Lung (tissue), 11 donors: ENCODE measurements at regions not wholly inside any gene's neighbourhood (a gene's known extent, or its start where the extent isn't known, plus 50 kb on each side); places are given as distances from the start of the nearest gene placed in this dataset.

Source experiments
- ATAC-seq: fragments of 200-7000 bp; cut with Tn5 transposase; one replicate; pipeline ENCODE4 v1.9.1; 2020; ENCODE audit warnings: moderate number of reproducible peaks; ENCODE audit not compliant: insufficient read depth, low FRiP score
- DNase-seq, 3 donors: peaks; one replicate each; pipeline ENCODE4 v3.0.0-alpha.2; 2013 to 2017
- H3K27ac ChIP-seq, 2 donors: one replicate each; pipeline ENCODE4 v1.5.1; 2013; ENCODE audit warnings: mild to moderate bottlenecking in 2 of 2, moderate library complexity in 2 of 2, control low read depth in 1 of 2, inconsistent platforms in 1 of 2, low read depth in 1 of 2, low read length in 1 of 2
- H3K27me3 ChIP-seq, 3 donors: one replicate each; pipeline ENCODE4 v1.5.1; 2013; ENCODE audit warnings: low read length in 2 of 3; ENCODE audit not compliant: control insufficient read depth in 3 of 3, insufficient read depth in 3 of 3
- H3K36me3 ChIP-seq, 4 donors: one replicate each; pipeline ENCODE4 v1.5.1; 2013; ENCODE audit warnings: low read length in 4 of 4, mild to moderate bottlenecking in 1 of 4, moderate library complexity in 1 of 4; ENCODE audit not compliant: control insufficient read depth in 4 of 4, insufficient read depth in 4 of 4
- H3K4me1 ChIP-seq, 5 donors: one replicate each; pipeline ENCODE4 v1.5.1; 2013; ENCODE audit warnings: low read length in 5 of 5, mild to moderate bottlenecking in 2 of 5, moderate library complexity in 1 of 5; ENCODE audit not compliant: control insufficient read depth in 5 of 5, insufficient read depth in 5 of 5
- H3K4me3 ChIP-seq: one replicate; pipeline ENCODE4 v1.5.1; 2013; ENCODE audit warnings: mild to moderate bottlenecking, control low read depth, moderate library complexity
- H3K9ac ChIP-seq, 2 donors: one replicate each; pipeline ENCODE4 v1.5.1; 2013; ENCODE audit warnings: low read length in 2 of 2, control low read depth in 1 of 2; ENCODE audit not compliant: insufficient read depth in 1 of 2
- H3K9me3 ChIP-seq, 4 donors: one replicate each; pipeline ENCODE4 v1.5.1; 2013; ENCODE audit warnings: low read length in 3 of 4, mild to moderate bottlenecking in 1 of 4, moderate library complexity in 1 of 4; ENCODE audit not compliant: control insufficient read depth in 4 of 4, insufficient read depth in 3 of 4
- CTCF ChIP-seq: IDR thresholded peaks from 2 replicates; pipeline ENCODE4 v1.5.1; 2012; ENCODE audit warnings: mild to moderate bottlenecking; ENCODE audit errors: control extremely low read depth, extremely low read depth
- WGBS, 2 donors: extraction: QIAGEN DNeasy Blood & Tissue Kit; methylation state at CpG; one replicate each; pipeline ENCODE4 v1.1.7; 2013; 5-methylcytosine and 5-hydroxymethylcytosine counted together
- donor health status: control.
- donor health status: control.
- donor health status: Bipolar disorder and iron deficiency.
- donor health status: healthy.
- donor health status: DM: yes; HTN: yes; CAD: no.

- 84 to 94% methylated on average over 6 of the region's 6 CpGs for WGBS, 2 donors
- peaks cover 0 to 5% (median 2%) of the 10 kb centered on the region in 4 donors for H3K9me3 ChIP-seq
- DNase-seq = no peak
These were observed 73.1 kb upstream of the PDE1C start for GRCh38 chr7:32143301-32143700.

GRCh38 chr7:32142649-32143048 is 72.4 kb upstream of the PDE1C start:
- Histone ChIP-seq H3K9ac (no peak overlapping the region), H3K36me3 (no peaks in the 10 kb centered on the region), H3K4me3 (no peak overlapping the region), H3K27ac (no peak overlapping the region), H3K9me3 (peaks cover 0 to 5% (median 2%) of the 10 kb centered on the region in 4 donors), H3K27me3 (no peaks in the 10 kb centered on the region), H3K4me1 (peaks cover 0 to 2% (median 0%) of the 10 kb centered on the region in 5 donors)
- TF ChIP-seq CTCF = no peak
- no peak for ATAC-seq
- no peak for DNase-seq
- WGBS, 2 donors = 63 to 70% methylated on average over 3 of the region's 3 CpGs

More at GRCh38 chr7:32143301-32143700, 73.1 kb upstream of the PDE1C start:
- no peak overlapping the region for H3K4me3 ChIP-seq
- TF ChIP-seq CTCF = no peak
- no peak overlapping the region for H3K27ac ChIP-seq
- H3K36me3 ChIP-seq = no peaks in the 10 kb centered on the region
- H3K27me3 ChIP-seq = no peaks in the 10 kb centered on the region
- H3K9ac ChIP-seq = no peak overlapping the region
- peaks cover 0 to 2% (median 0%) of the 10 kb centered on the region in 5 donors for H3K4me1 ChIP-seq
- no peak for ATAC-seq

GRCh38 chr7:32140210-32140939 is 70.2 kb upstream of the PDE1C start:
- Histone ChIP-seq H3K9ac (no peak overlapping the region), H3K27me3 (no peaks in the 10 kb centered on the region), H3K4me3 (no peak overlapping the region), H3K27ac (no peak overlapping the region), H3K36me3 (no peaks in the 10 kb centered on the region), H3K9me3 (no peaks in the 10 kb centered on the region), H3K4me1 (peaks cover 0 to 2% (median 0%) of the 10 kb centered on the region in 5 donors)
- 73 to 75% methylated on average over 5 of the region's 5 CpGs for WGBS, 2 donors
- TF ChIP-seq CTCF = no peak
- DNase-seq (no peak), ATAC-seq (no peak)
